MM.1S (cell line): ENCODE measurements at regions not wholly inside any gene's neighbourhood (a gene's known extent, or its start where the extent isn't known, plus 50 kb on each side); places are given as distances from the start of the nearest gene placed in this dataset.

ENCODE experiments used
- CTCF ChIP-seq: fragments of 300-600 bp; sonication (generic); IDR thresholded peaks from 2 replicates; pipeline ENCODE4 v1.5.1; 2016; ENCODE audit warnings: antibody characterized with exemption, low read length, mixed read lengths
- EZH2 ChIP-seq: fragments of 300-600 bp; sonication (generic); optimal IDR thresholded peaks from 2 replicates; pipeline ENCODE3; 2017; ENCODE audit warnings: low read depth, mild to moderate bottlenecking, antibody characterized with exemption, low read length, mixed read lengths
- EZH2phosphoT487 ChIP-seq: fragments of 300-600 bp; sonication (generic); IDR thresholded peaks from 2 replicates; pipeline ENCODE4 v1.6.1; 2018; ENCODE audit warnings: antibody characterized with exemption, low read length

GRCh38 chr22:34623580-34623979 lies 442.4 kb upstream of the ISX start:
- no peak for TF ChIP-seq EZH2
- TF ChIP-seq CTCF: no peak
- no peak for TF ChIP-seq EZH2phosphoT487
